Hepatocyte (in vitro differentiated cells): ENCODE measurements at regions not wholly inside any gene's neighbourhood (a gene's known extent, or its start where the extent isn't known, plus 50 kb on each side); places are given as distances from the start of the nearest gene placed in this dataset.

Experiments used
- DNase-seq: peaks from one replicate; pipeline ENCODE4 v3.0.0-alpha.2; 2016; ENCODE audit warnings: low spot score
- H2AFZ ChIP-seq: fragments of 200-600 bp; sonication (generic); 2 replicates; pipeline ENCODE4 v1.6.0; 2016; ENCODE audit warnings: antibody characterized with exemption, mild to moderate bottlenecking
- H3K27ac ChIP-seq: fragments of 200-600 bp; sonication (generic); 2 replicates; pipeline ENCODE4 v1.5.1; 2016; ENCODE audit warnings: mild to moderate bottlenecking
- H3K27me3 ChIP-seq: fragments of 200-600 bp; sonication (generic); 2 replicates; pipeline ENCODE4 v1.6.1; 2016
- H3K36me3 ChIP-seq: fragments of 200-600 bp; sonication (generic); replicated peaks from 2 replicates; pipeline ENCODE4 v1.5.1; 2016; ENCODE audit warnings: low read depth; ENCODE audit not compliant: insufficient read depth
- H3K4me1 ChIP-seq: fragments of 200-600 bp; sonication (generic); 2 replicates; pipeline ENCODE4 v1.5.1; 2016; ENCODE audit warnings: mild to moderate bottlenecking, moderate library complexity; ENCODE audit not compliant: insufficient read depth
- H3K4me2 ChIP-seq: fragments of 200-600 bp; sonication (generic); 2 replicates; pipeline ENCODE4 v1.6.0; 2016
- H3K4me3 ChIP-seq: fragments of 200-600 bp; sonication (generic); 2 replicates; pipeline ENCODE4 v1.5.1; 2016; ENCODE audit warnings: mild to moderate bottlenecking
- H3K79me2 ChIP-seq: fragments of 200-600 bp; sonication (generic); 2 replicates; pipeline ENCODE4 v1.6.0; 2017; ENCODE audit warnings: mild to moderate bottlenecking
- H3K9me2 ChIP-seq: fragments of 200-600 bp; sonication (generic); replicated peaks from 2 replicates; pipeline ENCODE4 v1.6.0; 2017; ENCODE audit warnings: mild to moderate bottlenecking; ENCODE audit not compliant: insufficient read depth
- H3K9me3 ChIP-seq: fragments of 200-600 bp; sonication (generic); 2 replicates; pipeline ENCODE4 v1.5.1; 2016; ENCODE audit warnings: low read depth, mild to moderate bottlenecking
- H4K20me1 ChIP-seq: fragments of 200-600 bp; sonication (generic); 2 replicates; pipeline ENCODE4 v1.6.0; 2016; ENCODE audit warnings: mild to moderate bottlenecking; ENCODE audit not compliant: insufficient read depth, poor library complexity, severe bottlenecking
- CTCF ChIP-seq: fragments of 200-600 bp; sonication (generic); IDR thresholded peaks from 2 replicates; pipeline ENCODE4 v1.5.1; 2016; ENCODE audit warnings: antibody characterized with exemption, mild to moderate bottlenecking; ENCODE audit not compliant: poor library complexity
- EZH2 ChIP-seq: fragments of 200-600 bp; sonication (generic); IDR thresholded peaks from 2 replicates; pipeline ENCODE4 v1.6.1; 2016; ENCODE audit warnings: antibody characterized with exemption, mild to moderate bottlenecking, borderline replicate concordance
- EZH2phosphoT487 ChIP-seq: fragments of 200-600 bp; sonication (generic); IDR thresholded peaks from one replicate; pipeline ENCODE4 v1.6.1; 2018; ENCODE audit warnings: antibody characterized with exemption, mild to moderate bottlenecking, low read depth, moderate library complexity; ENCODE audit not compliant: unreplicated experiment, severe bottlenecking
- WGBS: methylation state at CpG from one replicate; pipeline ENCODE4 v1.1.6; 2016; ENCODE audit warnings: low lambda C conversion rate; ENCODE audit errors: missing lambda C conversion rate; 5-methylcytosine and 5-hydroxymethylcytosine counted together

GRCh38 chrX:7225338-7225737 lies 77.4 kb upstream of the PUDP start:
- no peaks in the 10 kb centered on the region for H4K20me1 ChIP-seq
- H3K9me3 ChIP-seq, result no peaks in the 10 kb centered on the region
- H3K79me2 ChIP-seq, result no peaks in the 10 kb centered on the region
- DNase-seq, result no peak
- no peak overlapping the region for H3K27ac ChIP-seq
- H2AFZ ChIP-seq, result no peak overlapping the region
- no peak overlapping the region for H3K4me2 ChIP-seq
- no peaks in the 10 kb centered on the region for H3K27me3 ChIP-seq
- no peaks in the 10 kb centered on the region for H3K9me2 ChIP-seq
- H3K4me1 ChIP-seq, result no peaks in the 10 kb centered on the region
- H3K4me3 ChIP-seq, result no peak overlapping the region
- TF ChIP-seq EZH2phosphoT487 (no peak), CTCF (no peak), EZH2 (no peak)
- no peaks in the 10 kb centered on the region for H3K36me3 ChIP-seq
- WGBS, result 68% methylated on average over 2 of the region's 2 CpGs

- no peaks in the 10 kb centered on the region for H4K20me1 ChIP-seq
- no peak overlapping the region for H2AFZ ChIP-seq
- H3K79me2 ChIP-seq, result no peaks in the 10 kb centered on the region
- no peaks in the 10 kb centered on the region for H3K9me2 ChIP-seq
- TF ChIP-seq EZH2, result no peak
- no peaks in the 10 kb centered on the region for H3K27me3 ChIP-seq
- no peaks in the 10 kb centered on the region for H3K36me3 ChIP-seq
- no peak for DNase-seq
- WGBS, result 80% methylated on average over 2 of the region's 2 CpGs
- no peak overlapping the region for H3K4me2 ChIP-seq
- H3K4me3 ChIP-seq, result no peak overlapping the region
- H3K9me3 ChIP-seq, result no peaks in the 10 kb centered on the region
- H3K27ac ChIP-seq, result no peak overlapping the region
- no peaks in the 10 kb centered on the region for H3K4me1 ChIP-seq
Observed at GRCh38 chrX:7223271-7223670, 75.3 kb upstream of the PUDP start.

GRCh38 chrX:7220121-7220520 lies 72.2 kb upstream of the PUDP start:
- no peak overlapping the region for H2AFZ ChIP-seq
- no peaks in the 10 kb centered on the region for H3K79me2 ChIP-seq
- no peaks in the 10 kb centered on the region for H4K20me1 ChIP-seq
- no peak overlapping the region for H3K27ac ChIP-seq
- no peaks in the 10 kb centered on the region for H3K9me3 ChIP-seq
- WGBS, result 80% methylated on average over 10 of the region's 10 CpGs
- no peak overlapping the region for H3K4me3 ChIP-seq
- no peaks in the 10 kb centered on the region for H3K36me3 ChIP-seq
- no peak for DNase-seq
- H3K9me2 ChIP-seq, result no peaks in the 10 kb centered on the region
- H3K27me3 ChIP-seq, result no peaks in the 10 kb centered on the region
- no peaks in the 10 kb centered on the region for H3K4me1 ChIP-seq
- H3K4me2 ChIP-seq, result no peak overlapping the region
- TF ChIP-seq EZH2 (no peak), CTCF (no peak), EZH2phosphoT487 (no peak)

- H4K20me1 ChIP-seq, result no peaks in the 10 kb centered on the region
- no peak overlapping the region for H3K27ac ChIP-seq
- H2AFZ ChIP-seq, result no peak overlapping the region
- 66% methylated on average over 7 of the region's 7 CpGs for WGBS
- no peaks in the 10 kb centered on the region for H3K4me1 ChIP-seq
- H3K36me3 ChIP-seq, result no peaks in the 10 kb centered on the region
- no peaks in the 10 kb centered on the region for H3K9me3 ChIP-seq
- DNase-seq, result no peak
- TF ChIP-seq EZH2 (no peak), EZH2phosphoT487 (no peak), CTCF (no peak)
- no peak overlapping the region for H3K4me3 ChIP-seq
- H3K9me2 ChIP-seq, result no peaks in the 10 kb centered on the region
- no peaks in the 10 kb centered on the region for H3K79me2 ChIP-seq
- H3K27me3 ChIP-seq, result no peaks in the 10 kb centered on the region
- H3K4me2 ChIP-seq, result no peak overlapping the region
Observed at GRCh38 chrX:7219153-7219705, 71.3 kb upstream of the PUDP start.
